ENCODE measurements at regions not wholly inside any gene's neighbourhood (a gene's known extent, or its start where the extent isn't known, plus 50 kb on each side); places are given as distances from the start of the nearest gene placed in this dataset.
"Not testable (repeated sequence)": the region's sequence is repeated elsewhere in the genome, so short reads cannot be mapped to it uniquely, and the experiment has no call there.

DNA sequence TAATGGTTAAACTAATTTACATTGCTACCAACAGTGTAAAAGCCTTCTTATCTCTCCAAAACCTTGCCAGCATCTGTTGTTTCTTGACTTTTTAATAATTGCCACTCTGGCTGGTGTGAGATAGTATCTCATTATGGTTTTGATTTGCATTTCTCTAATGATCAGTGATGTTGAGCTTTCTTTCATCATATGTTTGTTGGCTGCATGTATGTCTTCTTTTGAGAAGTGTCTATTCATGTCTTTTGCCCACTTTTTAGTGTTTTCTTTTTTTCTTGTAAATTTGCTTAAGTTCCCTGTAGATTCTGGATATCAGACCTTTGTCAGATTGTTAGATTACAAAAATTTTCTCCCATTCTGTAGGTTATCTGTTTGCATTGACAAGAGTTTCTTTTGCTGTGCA lies 77.0 kb upstream of the MANSC4 start:
- H3K4me3 ChIP-seq (ENCODE audit: low read depth in 2 of 2, low read length in 2 of 2); intact Hi-C loops (cut with micrococcal nuclease; ENCODE audit: unreplicated experiment); H3K4me1 ChIP-seq (ENCODE audit: control insufficient read depth, insufficient read depth, low read length); BruUV-seq (replicated peaks); DNase-seq (ENCODE audit: low read depth, low spot score); H3K27me3 ChIP-seq (ENCODE audit: control insufficient read depth, insufficient read depth, low read length); ATAC-seq; CTCF ChIA-PET; POLR2A ChIA-PET; H3K9me3 ChIP-seq (ENCODE audit: control insufficient read depth, insufficient read depth, low read depth, low read length); H3K27ac ChIP-seq (ENCODE audit: low read length); H3K36me3 ChIP-seq (ENCODE audit: control insufficient read depth, insufficient read depth, low read length); in situ Hi-C loops (cut with HindIII; ENCODE audit: low pct_unique_long_range_greater_than_20kb, low sequenced_read_pairs): not testable (repeated sequence)

DNA sequence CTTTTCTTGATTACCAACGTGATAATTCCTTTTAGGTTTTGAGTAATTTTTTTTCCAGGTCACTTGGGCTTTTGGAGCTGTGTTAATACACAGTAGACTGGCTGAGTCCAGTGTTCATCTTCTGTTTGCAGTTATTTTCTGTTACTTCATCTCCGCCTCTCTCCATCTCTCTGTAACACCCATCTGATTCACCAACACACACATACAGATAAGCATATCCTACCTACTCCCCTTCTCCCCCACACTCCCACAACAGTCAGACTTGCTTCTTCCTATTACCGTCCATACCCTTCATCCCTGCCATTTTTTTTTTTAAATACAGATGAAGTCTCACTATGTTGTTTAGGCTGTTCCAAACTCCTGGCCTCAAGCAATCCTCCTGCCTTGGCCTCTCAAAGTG lies 72.7 kb upstream of the MANSC4 start:
- Histone ChIP-seq H3K27ac (ENCODE audit: low read length) (no peak overlapping the region), H3K27me3 (ENCODE audit: control insufficient read depth, insufficient read depth, low read length) (no peaks in the 10 kb centered on the region), H3K36me3 (ENCODE audit: control insufficient read depth, insufficient read depth, low read length) (no peaks in the 10 kb centered on the region), H3K4me3 (ENCODE audit: low read depth in 2 of 2, low read length in 2 of 2) (no peak overlapping the region), H3K4me1 (ENCODE audit: control insufficient read depth, insufficient read depth, low read length) (no peaks in the 10 kb centered on the region), H3K9me3 (ENCODE audit: control insufficient read depth, insufficient read depth, low read depth, low read length) (no peaks in the 10 kb centered on the region)
- no TSS peak for BruUV-seq (replicated peaks)
- TF ChIP-seq SIN3A (IDR thresholded peaks at IDR 0.05; ENCODE audit: borderline replicate concordance, insufficient read depth, low read depth, low read length) (no peak), TCF7L2 (IDR thresholded peaks at IDR 0.05; ENCODE audit: low read depth, low read length) (no peak)
- TF ChIP-seq, protein P1, sequence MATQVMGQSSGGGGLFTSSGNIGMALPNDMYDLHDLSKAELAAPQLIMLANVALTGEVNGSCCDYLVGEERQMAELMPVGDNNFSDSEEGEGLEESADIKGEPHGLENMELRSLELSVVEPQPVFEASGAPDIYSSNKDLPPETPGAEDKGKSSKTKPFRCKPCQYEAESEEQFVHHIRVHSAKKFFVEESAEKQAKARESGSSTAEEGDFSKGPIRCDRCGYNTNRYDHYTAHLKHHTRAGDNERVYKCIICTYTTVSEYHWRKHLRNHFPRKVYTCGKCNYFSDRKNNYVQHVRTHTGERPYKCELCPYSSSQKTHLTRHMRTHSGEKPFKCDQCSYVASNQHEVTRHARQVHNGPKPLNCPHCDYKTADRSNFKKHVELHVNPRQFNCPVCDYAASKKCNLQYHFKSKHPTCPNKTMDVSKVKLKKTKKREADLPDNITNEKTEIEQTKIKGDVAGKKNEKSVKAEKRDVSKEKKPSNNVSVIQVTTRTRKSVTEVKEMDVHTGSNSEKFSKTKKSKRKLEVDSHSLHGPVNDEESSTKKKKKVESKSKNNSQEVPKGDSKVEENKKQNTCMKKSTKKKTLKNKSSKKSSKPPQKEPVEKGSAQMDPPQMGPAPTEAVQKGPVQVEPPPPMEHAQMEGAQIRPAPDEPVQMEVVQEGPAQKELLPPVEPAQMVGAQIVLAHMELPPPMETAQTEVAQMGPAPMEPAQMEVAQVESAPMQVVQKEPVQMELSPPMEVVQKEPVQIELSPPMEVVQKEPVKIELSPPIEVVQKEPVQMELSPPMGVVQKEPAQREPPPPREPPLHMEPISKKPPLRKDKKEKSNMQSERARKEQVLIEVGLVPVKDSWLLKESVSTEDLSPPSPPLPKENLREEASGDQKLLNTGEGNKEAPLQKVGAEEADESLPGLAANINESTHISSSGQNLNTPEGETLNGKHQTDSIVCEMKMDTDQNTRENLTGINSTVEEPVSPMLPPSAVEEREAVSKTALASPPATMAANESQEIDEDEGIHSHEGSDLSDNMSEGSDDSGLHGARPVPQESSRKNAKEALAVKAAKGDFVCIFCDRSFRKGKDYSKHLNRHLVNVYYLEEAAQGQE (IDR thresholded peaks at IDR 0.05; ENCODE audit: insufficient read depth in 1 of 2, low read depth in 2 of 2, low read length in 1 of 2) = no peak
- TF ChIP-seq, protein P2, sequence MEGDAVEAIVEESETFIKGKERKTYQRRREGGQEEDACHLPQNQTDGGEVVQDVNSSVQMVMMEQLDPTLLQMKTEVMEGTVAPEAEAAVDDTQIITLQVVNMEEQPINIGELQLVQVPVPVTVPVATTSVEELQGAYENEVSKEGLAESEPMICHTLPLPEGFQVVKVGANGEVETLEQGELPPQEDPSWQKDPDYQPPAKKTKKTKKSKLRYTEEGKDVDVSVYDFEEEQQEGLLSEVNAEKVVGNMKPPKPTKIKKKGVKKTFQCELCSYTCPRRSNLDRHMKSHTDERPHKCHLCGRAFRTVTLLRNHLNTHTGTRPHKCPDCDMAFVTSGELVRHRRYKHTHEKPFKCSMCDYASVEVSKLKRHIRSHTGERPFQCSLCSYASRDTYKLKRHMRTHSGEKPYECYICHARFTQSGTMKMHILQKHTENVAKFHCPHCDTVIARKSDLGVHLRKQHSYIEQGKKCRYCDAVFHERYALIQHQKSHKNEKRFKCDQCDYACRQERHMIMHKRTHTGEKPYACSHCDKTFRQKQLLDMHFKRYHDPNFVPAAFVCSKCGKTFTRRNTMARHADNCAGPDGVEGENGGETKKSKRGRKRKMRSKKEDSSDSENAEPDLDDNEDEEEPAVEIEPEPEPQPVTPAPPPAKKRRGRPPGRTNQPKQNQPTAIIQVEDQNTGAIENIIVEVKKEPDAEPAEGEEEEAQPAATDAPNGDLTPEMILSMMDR (IDR thresholded peaks at IDR 0.05) = no peak
- no peak for ATAC-seq
- DNase-seq (ENCODE audit: low read depth, low spot score) = no peak
- in situ Hi-C loops (cut with HindIII; ENCODE audit: low pct_unique_long_range_greater_than_20kb, low sequenced_read_pairs) (no loop called here), intact Hi-C loops (cut with micrococcal nuclease; ENCODE audit: unreplicated experiment) (no loop called here)
- ChIA-PET CTCF (no interaction called here), POLR2A (no interaction called here)
